Breast epithelium (tissue), 3 donors: ENCODE measurements at regions not wholly inside any gene's neighbourhood (a gene's known extent, or its start where the extent isn't known, plus 50 kb on each side); places are given as distances from the start of the nearest gene placed in this dataset.

Experiments used
- POLR2A ChIP-seq: fragments of 450-650 bp; IDR thresholded peaks from one replicate; pipeline ENCODE4 v1.6.1; 2016; ENCODE audit warnings: antibody characterized with exemption, mild to moderate bottlenecking, moderate library complexity
- TF ChIP-seq, protein P1 (sequence below), 3 donors: fragments of 450-650 bp; IDR thresholded peaks; one replicate each; pipeline ENCODE4 v1.5.1; 2016 to 2017; ENCODE audit warnings: antibody characterized with exemption in 3 of 3, mild to moderate bottlenecking in 3 of 3, moderate library complexity in 3 of 3

DNA sequence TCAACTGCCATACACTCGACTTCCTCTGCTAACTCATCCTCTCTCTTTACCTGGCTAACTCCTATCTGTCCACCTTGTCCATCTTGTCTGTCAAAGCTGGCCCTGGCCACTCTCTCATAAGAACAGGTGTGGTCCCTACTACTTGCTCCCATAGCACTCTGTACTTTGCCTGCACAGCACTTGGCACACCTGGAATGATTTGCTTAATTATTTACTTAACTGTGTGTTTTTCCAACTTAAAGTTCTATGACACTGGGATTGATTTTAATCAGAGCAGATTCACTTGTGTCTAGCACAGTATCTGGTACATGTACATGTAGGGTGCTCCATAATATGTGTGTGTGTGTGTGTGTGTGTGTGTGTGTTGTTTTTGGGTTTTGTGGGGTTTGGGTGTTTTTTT, 111.6 kb downstream of the ZNF281 start:
- TF ChIP-seq, protein P1, sequence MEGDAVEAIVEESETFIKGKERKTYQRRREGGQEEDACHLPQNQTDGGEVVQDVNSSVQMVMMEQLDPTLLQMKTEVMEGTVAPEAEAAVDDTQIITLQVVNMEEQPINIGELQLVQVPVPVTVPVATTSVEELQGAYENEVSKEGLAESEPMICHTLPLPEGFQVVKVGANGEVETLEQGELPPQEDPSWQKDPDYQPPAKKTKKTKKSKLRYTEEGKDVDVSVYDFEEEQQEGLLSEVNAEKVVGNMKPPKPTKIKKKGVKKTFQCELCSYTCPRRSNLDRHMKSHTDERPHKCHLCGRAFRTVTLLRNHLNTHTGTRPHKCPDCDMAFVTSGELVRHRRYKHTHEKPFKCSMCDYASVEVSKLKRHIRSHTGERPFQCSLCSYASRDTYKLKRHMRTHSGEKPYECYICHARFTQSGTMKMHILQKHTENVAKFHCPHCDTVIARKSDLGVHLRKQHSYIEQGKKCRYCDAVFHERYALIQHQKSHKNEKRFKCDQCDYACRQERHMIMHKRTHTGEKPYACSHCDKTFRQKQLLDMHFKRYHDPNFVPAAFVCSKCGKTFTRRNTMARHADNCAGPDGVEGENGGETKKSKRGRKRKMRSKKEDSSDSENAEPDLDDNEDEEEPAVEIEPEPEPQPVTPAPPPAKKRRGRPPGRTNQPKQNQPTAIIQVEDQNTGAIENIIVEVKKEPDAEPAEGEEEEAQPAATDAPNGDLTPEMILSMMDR (IDR thresholded peaks at IDR 0.05), result no peak
- no peak for TF ChIP-seq POLR2A
